Stimulated activated CD8-positive, alpha-beta memory T cell treated with anti-CD3 and anti-CD28 coated beads, Interleukin-15, amount 100 ng/mL, for 24 hours (primary cell): ENCODE measurements at regions not wholly inside any gene's neighbourhood (a gene's known extent, or its start where the extent isn't known, plus 50 kb on each side); places are given as distances from the start of the nearest gene placed in this dataset.
"Not testable (repeated sequence)": the region's sequence is repeated elsewhere in the genome, so short reads cannot be mapped to it uniquely, and the experiment has no call there.

Source experiments
- DNase-seq: peaks from one replicate; pipeline ENCODE4 v3.0.0-alpha.2; 2020; ENCODE audit warnings: low read depth

GRCh38 chr3:11712646-11713045 lies 68.9 kb upstream of the VGLL4 start:
- DNase-seq = no peak

DNA sequence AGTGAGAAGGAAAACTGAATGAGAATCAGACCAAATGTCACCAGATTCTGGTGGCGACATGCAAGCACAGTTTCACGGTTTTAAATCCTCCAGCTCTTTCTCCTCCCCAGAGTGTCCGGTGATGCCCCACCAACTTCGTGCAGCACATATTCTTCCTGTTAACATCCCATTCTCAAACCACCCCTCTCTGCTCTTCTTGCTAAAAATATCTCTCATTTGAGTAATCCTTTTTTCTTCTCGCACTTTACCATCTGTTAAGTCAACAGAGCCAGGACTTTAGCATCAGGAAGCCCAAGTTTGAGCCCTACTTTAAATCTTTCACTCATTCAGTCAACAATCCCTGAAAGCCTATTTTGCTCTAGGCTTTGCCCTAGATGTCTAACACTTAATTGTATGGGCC lies 68.2 kb upstream of the VGLL4 start:
- DNase-seq = no peak

DNA sequence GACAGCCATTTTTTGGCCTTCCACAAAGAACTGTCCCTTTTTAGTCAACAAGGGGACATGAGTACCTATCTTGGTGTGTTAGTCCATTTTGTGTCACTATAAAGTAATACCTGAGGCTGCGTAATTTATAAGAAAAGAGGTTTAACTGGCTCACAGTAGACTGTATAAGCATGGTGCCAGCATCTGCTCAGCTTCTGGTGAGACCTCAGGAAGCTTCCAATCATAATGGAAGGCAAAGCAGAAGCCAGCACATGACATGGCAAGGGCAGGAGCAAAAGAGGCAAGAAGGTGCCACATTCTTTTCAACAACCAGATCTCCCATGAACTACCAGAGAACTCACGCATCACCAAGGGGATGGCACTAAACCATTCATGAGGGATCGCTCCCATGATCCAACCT lies 66.1 kb upstream of the VGLL4 start:
- DNase-seq = no peak

DNA sequence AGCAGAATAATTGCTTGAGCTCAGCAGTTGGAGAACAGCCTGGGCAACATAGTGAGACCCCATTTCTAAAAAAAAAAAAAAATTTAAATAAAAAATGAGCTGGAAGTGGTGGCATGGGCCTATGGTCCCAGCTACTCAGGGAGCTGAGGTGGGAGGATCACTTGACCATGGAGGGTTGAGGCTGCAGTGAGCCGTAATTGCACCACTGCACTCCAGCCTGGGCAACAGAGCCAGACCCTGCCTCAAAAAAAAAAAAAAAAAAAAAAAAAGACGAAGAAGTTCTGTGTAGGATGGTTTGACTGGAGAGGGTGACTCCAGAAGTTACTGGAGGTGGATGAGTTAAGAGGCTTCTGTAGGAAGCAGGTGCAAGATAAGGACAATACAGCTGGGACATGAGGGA lies 63.4 kb upstream of the VGLL4 start:
- DNase-seq = not testable (repeated sequence)

DNA sequence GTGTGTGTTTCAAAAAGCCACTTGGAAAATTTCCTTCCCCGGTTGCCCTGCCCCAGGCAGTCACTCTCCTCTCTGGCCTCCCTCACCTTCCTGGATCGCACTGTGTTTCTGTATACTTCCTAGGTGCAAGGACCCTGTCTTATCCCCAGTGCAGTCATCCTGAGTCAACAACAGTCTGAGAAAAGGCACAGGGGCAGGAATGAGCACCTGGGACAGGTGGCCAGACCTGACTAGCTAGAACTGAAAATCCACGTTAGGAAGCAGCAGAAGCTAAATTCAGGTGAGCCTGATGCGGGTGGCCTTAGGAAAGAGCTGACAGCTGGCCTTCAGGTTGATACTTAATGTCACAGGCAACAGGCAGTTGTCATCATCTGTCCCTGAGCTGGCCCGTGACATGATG lies 62.9 kb upstream of the VGLL4 start:
- DNase-seq = no peak

- no peak for DNase-seq
Measured at GRCh38 chr3:11705049-11705448, 61.3 kb upstream of the VGLL4 start.

DNA sequence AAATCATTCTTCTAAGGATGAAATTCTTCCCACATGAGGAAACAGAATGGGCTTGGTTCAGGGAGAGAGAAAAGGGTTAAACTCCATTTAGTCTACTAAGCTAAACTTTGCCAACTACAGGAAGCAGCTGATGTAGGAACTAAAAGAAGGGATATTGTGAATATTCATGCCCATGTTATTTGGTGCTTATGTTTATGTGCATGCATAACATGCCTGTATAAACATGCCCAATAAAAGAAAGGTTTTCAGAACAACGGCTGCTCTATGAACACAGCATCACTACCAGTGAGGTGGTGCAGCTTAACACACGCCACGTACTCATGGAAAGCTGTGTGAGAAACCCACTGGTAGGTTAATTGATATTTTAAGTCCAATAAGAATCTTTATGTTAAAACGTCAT lies 59.4 kb upstream of the VGLL4 start:
- no peak for DNase-seq

GRCh38 chr3:11699083-11699427 lies 55.3 kb upstream of the VGLL4 start:
- no peak for DNase-seq

DNA sequence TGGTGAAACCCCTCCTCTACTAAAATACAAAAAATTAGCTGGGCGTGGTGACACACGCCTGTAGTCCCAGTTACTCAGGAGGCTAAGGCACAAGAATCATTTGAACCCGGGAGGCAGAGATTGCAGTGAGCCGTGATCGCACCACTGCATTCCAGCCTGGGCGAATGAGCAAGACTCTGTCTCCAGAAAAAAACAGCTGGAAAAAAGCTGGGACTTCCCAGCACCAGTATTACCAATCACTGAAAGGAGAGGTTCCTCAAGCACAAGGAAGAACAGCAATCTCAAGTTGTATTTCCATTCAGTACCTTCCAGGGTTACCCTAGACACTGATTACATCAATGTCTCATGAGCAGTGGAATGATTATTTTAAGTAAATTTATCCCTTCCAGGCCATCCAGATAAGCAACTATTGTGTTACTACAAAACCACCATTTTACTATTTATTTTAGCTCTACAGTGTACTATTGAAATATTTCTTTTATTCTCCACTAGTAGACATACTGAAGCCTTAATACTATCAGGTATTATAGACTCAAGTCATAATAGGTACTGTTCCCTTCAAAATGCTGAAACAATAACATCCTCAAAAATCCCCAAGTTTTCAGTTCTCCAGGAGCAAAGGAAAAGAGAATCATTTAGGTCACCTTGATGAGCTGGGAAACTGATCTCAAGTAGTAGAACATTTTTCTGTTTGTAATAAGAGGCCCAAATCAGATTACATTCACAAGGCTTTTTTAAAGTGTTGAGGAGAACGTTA lies 54.8 kb upstream of the VGLL4 start:
- DNase-seq = no peak

GRCh38 chr3:11697701-11698100 lies 54.0 kb upstream of the VGLL4 start:
- no peak for DNase-seq

GRCh38 chr3:11696054-11696453 lies 52.3 kb upstream of the VGLL4 start:
- DNase-seq = no peak
